MM.1S (cell line): ENCODE measurements at regions not wholly inside any gene's neighbourhood (a gene's known extent, or its start where the extent isn't known, plus 50 kb on each side); places are given as distances from the start of the nearest gene placed in this dataset.
"Not testable (repeated sequence)": the region's sequence is repeated elsewhere in the genome, so short reads cannot be mapped to it uniquely, and the experiment has no call there.

ENCODE experiments used
- DNase-seq: peaks from one replicate; pipeline ENCODE4 v3.0.0-alpha.2; 2015
- H2AFZ ChIP-seq: fragments of 300-600 bp; sonication (generic); 2 replicates; pipeline ENCODE4 v1.6.0; 2016; ENCODE audit warnings: antibody characterized with exemption, low read length
- H3F3A ChIP-seq: fragments of 300-600 bp; sonication (generic); 2 replicates; pipeline ENCODE4 v1.6.1; 2016; ENCODE audit warnings: mild to moderate bottlenecking, antibody characterized with exemption, low read length, moderate library complexity, mixed read lengths; ENCODE audit not compliant: insufficient read depth
- H3K27ac ChIP-seq: fragments of 300-600 bp; sonication (generic); 2 replicates; pipeline ENCODE4 v1.5.1; 2016; ENCODE audit warnings: mild to moderate bottlenecking, low read length
- H3K27me3 ChIP-seq: fragments of 300-600 bp; sonication (generic); replicated peaks from 2 replicates; pipeline ENCODE4 v1.6.0; 2016; ENCODE audit warnings: low read length; ENCODE audit not compliant: insufficient read depth
- H3K36me3 ChIP-seq: fragments of 300-600 bp; sonication (generic); replicated peaks from 2 replicates; pipeline ENCODE4 v1.6.1; 2016; ENCODE audit warnings: mild to moderate bottlenecking, low read length, mixed read lengths; ENCODE audit not compliant: insufficient read depth
- H3K4me1 ChIP-seq: fragments of 300-600 bp; sonication (generic); 2 replicates; pipeline ENCODE4 v1.6.1; 2016; ENCODE audit warnings: low read length, mixed read lengths
- H3K4me2 ChIP-seq: fragments of 300-600 bp; sonication (generic); 2 replicates; pipeline ENCODE4 v1.6.0; 2016; ENCODE audit warnings: low read depth, low read length
- H3K4me3 ChIP-seq: fragments of 300-600 bp; sonication (generic); 2 replicates; pipeline ENCODE4 v1.5.1; 2016; ENCODE audit warnings: low read length, mixed read lengths
- H3K79me2 ChIP-seq: fragments of 300-600 bp; sonication (generic); 2 replicates; pipeline ENCODE4 v1.6.1; 2016; ENCODE audit warnings: mixed run types, low read length, mixed read lengths
- H3K9ac ChIP-seq: fragments of 300-600 bp; sonication (generic); 2 replicates; pipeline ENCODE4 v1.6.1; 2016; ENCODE audit warnings: low read length, mixed read lengths
- H3K9me2 ChIP-seq: fragments of 300-600 bp; sonication (generic); replicated peaks from 2 replicates; pipeline ENCODE4 v1.6.1; 2016; ENCODE audit warnings: mild to moderate bottlenecking, low read length, mixed read lengths; ENCODE audit not compliant: insufficient read depth
- H3K9me3 ChIP-seq: fragments of 300-600 bp; sonication (generic); replicated peaks from 2 replicates; pipeline ENCODE4 v1.6.1; 2016; ENCODE audit warnings: mild to moderate bottlenecking, low read length, mixed read lengths; ENCODE audit not compliant: insufficient read depth
- H4K20me1 ChIP-seq: fragments of 300-600 bp; sonication (generic); 2 replicates; pipeline ENCODE4 v1.6.1; 2016; ENCODE audit warnings: mild to moderate bottlenecking, low read length, moderate library complexity, mixed read lengths; ENCODE audit not compliant: insufficient read depth
- CTCF ChIP-seq: fragments of 300-600 bp; sonication (generic); IDR thresholded peaks from 2 replicates; pipeline ENCODE4 v1.5.1; 2016; ENCODE audit warnings: antibody characterized with exemption, low read length, mixed read lengths
- EZH2 ChIP-seq: fragments of 300-600 bp; sonication (generic); optimal IDR thresholded peaks from 2 replicates; pipeline ENCODE3; 2017; ENCODE audit warnings: low read depth, mild to moderate bottlenecking, antibody characterized with exemption, low read length, mixed read lengths
- EZH2phosphoT487 ChIP-seq: fragments of 300-600 bp; sonication (generic); IDR thresholded peaks from 2 replicates; pipeline ENCODE4 v1.6.1; 2018; ENCODE audit warnings: antibody characterized with exemption, low read length

- Histone ChIP-seq H4K20me1 (no peaks in the 10 kb centered on the region), H3K79me2 (no peaks in the 10 kb centered on the region), H3K9me2 (no peaks in the 10 kb centered on the region), H3K36me3 (no peaks in the 10 kb centered on the region), H3K27me3 (no peaks in the 10 kb centered on the region), H3K27ac (no peak overlapping the region), H3K4me2 (no peak overlapping the region), H3F3A (no peaks in the 10 kb centered on the region), H2AFZ (no peak overlapping the region), H3K9ac (no peak overlapping the region), H3K4me3 (no peak overlapping the region), H3K4me1 (no peaks in the 10 kb centered on the region), H3K9me3 (no peaks in the 10 kb centered on the region)
- no peak for DNase-seq
- TF ChIP-seq EZH2phosphoT487: no peak
- TF ChIP-seq EZH2: no peak
- TF ChIP-seq CTCF: no peak
Measured at GRCh38 chrX:109902665-109903064, 100.2 kb upstream of the TMEM164 start.

GRCh38 chrX:109911046-109911445 lies 91.9 kb upstream of the TMEM164 start:
- H3K4me1 ChIP-seq: no peaks in the 10 kb centered on the region
- H3K4me3 ChIP-seq: no peak overlapping the region
- no peak overlapping the region for H3K27ac ChIP-seq
- no peaks in the 10 kb centered on the region for H3K27me3 ChIP-seq
- TF ChIP-seq CTCF (peak; percentile 63), EZH2phosphoT487 (no peak), EZH2 (no peak)
- H4K20me1 ChIP-seq: no peaks in the 10 kb centered on the region
- no peak overlapping the region for H3K9ac ChIP-seq
- H3K4me2 ChIP-seq: no peak overlapping the region
- H3K36me3 ChIP-seq: no peaks in the 10 kb centered on the region
- H2AFZ ChIP-seq: no peak overlapping the region
- H3K79me2 ChIP-seq: no peaks in the 10 kb centered on the region
- H3K9me3 ChIP-seq: no peaks in the 10 kb centered on the region
- H3K9me2 ChIP-seq: no peaks in the 10 kb centered on the region
- no peaks in the 10 kb centered on the region for H3F3A ChIP-seq
- DNase-seq: no peak

- not testable (repeated sequence) for H3K9me2 ChIP-seq, H3K27ac ChIP-seq, H3K4me2 ChIP-seq, H3K9ac ChIP-seq, H3F3A ChIP-seq, H2AFZ ChIP-seq, H3K4me3 ChIP-seq, H3K9me3 ChIP-seq, H3K79me2 ChIP-seq, H3K36me3 ChIP-seq, H3K4me1 ChIP-seq, H3K27me3 ChIP-seq, H4K20me1 ChIP-seq, DNase-seq
Measured at GRCh38 chrX:109912993-109913392, 89.9 kb upstream of the TMEM164 start.

GRCh38 chrX:109914114-109914849 lies 88.6 kb upstream of the TMEM164 start:
- H3K36me3 ChIP-seq: no peaks in the 10 kb centered on the region
- TF ChIP-seq EZH2phosphoT487 (no peak), EZH2 (no peak), CTCF (no peak)
- H3K9ac ChIP-seq: no peak overlapping the region
- no peaks in the 10 kb centered on the region for H3K27me3 ChIP-seq
- H3K4me2 ChIP-seq: no peak overlapping the region
- H3K9me3 ChIP-seq: no peaks in the 10 kb centered on the region
- no peaks in the 10 kb centered on the region for H3K4me1 ChIP-seq
- no peaks in the 10 kb centered on the region for H3F3A ChIP-seq
- H3K79me2 ChIP-seq: no peaks in the 10 kb centered on the region
- DNase-seq: no peak
- no peak overlapping the region for H2AFZ ChIP-seq
- H3K4me3 ChIP-seq: no peak overlapping the region
- H3K9me2 ChIP-seq: no peaks in the 10 kb centered on the region
- H3K27ac ChIP-seq: no peak overlapping the region
- no peaks in the 10 kb centered on the region for H4K20me1 ChIP-seq
